HG03521 (cell line): ENCODE measurements at regions not wholly inside any gene's neighbourhood (a gene's known extent, or its start where the extent isn't known, plus 50 kb on each side); places are given as distances from the start of the nearest gene placed in this dataset.
"Not testable (repeated sequence)": the region's sequence is repeated elsewhere in the genome, so short reads cannot be mapped to it uniquely, and the experiment has no call there.

Experiments used
- ATAC-seq: cut with Tn5 transposase; IDR thresholded peaks from one replicate; pipeline ENCODE4 v1.9.1; 2021; ENCODE audit warnings: mild to moderate bottlenecking, moderate library complexity; ENCODE audit not compliant: unreplicated experiment

DNA sequence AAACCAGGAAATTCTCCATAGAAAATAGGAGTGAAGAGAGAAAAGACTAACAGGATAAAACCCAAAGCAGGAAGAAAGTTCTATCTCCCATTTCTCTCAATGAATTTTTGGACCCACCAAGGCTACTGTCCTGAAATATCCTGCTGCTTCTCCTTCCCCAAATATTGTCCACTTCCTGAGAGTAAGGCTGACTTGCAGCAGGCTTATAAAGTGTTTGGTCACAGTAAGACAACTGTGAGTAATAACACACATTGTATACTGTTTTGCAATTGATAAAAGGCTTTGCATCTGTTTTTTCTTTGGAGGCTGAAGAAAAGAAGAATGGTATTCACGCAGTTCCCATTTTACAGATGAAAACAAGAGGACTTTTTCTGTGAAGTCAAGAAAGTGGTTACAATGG, 52.8 kb downstream of the FOXD4L6 start:
- not testable (repeated sequence) for ATAC-seq

DNA sequence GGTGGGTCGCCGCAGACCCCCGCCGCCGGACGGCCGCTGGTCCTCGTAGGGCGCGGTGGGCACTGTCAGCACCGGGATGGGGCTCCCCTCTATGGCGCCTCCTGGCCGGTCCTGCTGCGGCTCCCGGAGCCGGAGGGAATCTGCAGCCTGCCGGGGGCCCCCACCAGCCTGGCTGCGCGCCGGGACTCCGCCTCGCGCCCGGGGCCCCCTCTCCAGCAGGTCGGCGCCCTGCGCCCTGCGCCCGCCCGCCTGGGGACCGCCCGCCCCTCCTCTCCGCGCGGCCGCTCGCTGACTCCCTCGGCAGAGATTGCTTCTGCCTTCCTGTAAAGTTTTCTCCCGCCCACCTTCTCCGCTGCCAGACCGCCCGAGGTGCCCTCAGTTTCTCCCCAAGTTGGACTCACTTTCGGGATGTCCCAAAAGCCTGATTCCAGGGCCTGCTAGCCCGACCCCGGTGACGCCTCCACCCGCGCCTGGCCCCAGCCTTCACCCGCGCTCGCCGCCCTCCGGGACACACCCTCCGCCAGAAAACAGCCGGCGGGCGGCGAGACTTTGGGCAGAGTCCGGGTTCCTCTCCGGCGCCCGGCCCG, 54.0 kb downstream of the FOXD4L6 start:
- ATAC-seq, result peak; percentile 57

DNA sequence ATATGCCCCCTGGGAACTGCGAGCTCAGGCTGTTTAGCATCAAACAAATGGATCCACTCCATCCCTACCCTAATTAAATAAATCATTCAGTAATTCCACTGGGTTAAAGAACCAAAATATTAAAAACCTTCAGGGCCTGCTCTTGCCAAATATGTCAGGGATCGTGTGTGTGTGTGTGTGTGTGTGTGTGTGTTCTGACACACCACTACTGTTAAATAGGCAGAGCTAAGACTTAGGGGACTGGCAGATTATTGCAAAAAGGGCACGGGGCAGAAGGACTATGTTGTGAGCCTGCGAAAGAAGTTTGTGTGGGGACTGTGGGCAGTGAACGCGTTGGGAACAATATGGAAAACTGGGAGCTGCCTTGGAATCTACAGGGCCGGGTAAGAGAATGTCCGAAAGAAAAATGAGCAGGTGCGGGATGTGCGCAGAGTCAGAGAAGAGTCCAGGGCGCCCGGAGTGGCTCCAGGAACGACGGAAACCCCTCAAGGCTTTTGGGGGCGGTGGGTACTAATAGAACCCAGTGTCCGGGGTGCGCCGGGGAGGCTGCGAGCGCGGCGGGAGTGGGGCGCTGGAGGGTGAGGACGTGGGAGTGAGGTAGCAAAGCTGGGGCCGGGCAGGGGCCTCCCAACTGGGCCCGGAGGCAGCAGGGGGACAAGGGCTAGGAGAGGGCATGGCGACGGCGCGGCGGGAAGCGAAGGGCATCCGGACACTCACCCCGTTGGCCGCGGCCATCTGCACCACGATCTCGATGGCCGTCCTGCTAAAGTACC, 54.8 kb downstream of the FOXD4L6 start:
- ATAC-seq, result not testable (repeated sequence)

- peak; percentile 47 for ATAC-seq
Observed at GRCh38 chr9:41064125-41064795, 64.2 kb downstream of the FOXD4L6 start.

- not testable (repeated sequence) for ATAC-seq
Observed at GRCh38 chr9:41063243-41063642, 65.2 kb downstream of the FOXD4L6 start.

DNA sequence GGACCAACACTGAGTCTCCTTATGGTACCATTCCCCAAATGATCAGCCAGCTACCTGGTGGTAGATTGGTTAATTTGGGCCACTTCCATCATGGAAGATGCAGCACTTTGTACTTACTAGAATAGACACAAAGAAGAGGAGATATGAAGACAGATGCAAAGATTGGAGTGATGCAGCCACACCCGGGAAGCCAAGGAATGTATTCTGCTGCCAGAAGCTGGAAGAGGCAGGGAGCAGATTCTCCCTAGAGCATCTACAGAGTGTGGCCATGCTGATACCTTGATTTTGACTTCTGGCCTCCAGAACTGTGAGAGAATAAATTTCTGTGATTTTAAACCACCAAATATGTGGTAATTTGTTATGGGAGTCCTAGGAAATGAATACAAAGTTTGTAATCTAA, 68.9 kb downstream of the FOXD4L6 start:
- not testable (repeated sequence) for ATAC-seq

DNA sequence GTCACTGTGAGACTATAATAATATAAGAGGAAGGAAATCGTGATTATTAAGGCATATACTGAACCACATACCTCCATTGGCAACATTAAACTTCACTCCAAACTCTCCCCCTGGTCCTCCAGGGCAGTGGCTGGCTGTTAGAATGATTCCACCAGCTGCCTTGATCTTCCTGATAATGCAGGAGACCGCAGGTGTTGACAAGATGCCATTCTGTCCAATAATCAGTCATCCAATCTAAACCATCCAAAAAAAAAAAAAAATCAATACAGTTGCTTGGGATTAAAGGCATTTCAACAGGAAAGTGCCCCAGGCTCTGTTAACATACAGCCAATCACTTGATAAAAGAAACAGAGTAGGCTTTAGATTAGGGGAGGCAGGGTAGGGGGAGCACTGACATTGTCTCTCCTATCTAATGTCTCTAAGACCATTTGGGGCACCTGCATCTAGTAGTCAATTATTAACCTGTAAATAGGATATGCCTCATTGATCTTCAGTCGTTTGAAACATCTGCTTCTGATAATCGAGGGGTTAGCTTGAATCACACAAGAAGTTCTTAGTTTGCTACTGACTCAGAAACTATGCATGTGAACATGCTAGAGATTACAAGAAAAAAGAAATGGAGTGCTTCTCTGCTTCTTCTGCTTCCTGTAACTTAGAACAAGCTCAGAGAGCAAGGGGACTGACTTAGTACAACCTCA, 74.7 kb downstream of the FOXD4L6 start:
- ATAC-seq, result peak; percentile 61

GRCh38 chr9:41048672-41049071, 79.8 kb downstream of the FOXD4L6 start:
- ATAC-seq, result not testable (repeated sequence)

DNA sequence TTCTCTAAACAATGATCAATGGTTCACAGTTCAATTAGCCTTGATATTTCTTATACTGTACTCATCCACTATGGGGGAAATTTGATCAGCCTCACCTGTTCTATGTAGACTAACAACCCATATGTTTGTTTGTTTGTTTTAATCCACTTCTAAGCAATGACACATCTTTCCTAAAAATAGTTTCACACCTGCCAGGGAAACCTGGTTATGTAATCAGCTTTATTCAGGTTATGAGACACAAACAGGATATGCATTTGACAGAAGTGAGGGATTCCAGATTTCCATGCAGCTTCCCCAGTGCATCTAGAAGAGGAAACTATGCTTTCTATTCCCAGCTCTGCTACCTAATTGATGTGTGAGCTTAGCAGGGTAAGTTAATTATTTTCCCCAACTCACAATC, 80.7 kb downstream of the FOXD4L6 start:
- ATAC-seq, result not testable (repeated sequence)

- not testable (repeated sequence) for ATAC-seq
Observed at GRCh38 chr9:41044930-41045329, 83.6 kb downstream of the FOXD4L6 start.

DNA sequence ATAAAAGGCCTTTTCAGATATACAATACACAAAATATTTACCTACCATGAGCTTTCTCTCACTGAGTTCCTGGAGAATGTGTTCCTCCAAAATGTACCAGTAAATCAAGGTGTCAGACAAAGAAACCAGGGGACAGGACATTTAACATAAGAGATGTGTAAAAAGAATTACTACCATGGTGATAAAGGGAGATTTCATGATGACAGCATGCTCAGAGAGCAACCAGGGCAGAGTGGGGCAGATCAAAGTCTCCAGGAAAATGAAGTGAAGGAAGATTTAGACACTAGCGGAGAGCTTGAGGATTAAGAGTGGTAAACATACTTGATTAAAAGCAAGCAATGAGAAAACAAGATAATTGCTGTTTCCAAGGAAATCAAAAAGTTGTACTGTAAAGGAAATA, 85.0 kb downstream of the FOXD4L6 start:
- ATAC-seq, result not testable (repeated sequence)

DNA sequence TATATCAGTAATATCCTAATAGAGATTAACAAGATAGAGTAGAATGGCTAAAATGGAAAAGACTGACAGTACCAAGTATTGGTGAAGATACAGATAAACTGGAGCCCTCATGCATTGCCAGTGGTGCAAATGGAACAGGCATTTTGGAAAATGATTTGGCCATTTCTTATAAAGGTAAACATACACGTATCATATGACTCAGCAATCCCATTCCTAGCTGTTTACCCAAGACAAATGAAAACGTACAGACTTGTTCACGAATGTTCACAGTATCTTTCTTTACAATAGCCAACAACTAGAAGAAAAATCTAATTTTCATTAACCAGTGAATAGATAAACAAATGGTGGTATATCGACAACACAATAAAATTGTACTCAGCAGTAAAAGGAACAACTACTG, 86.4 kb downstream of the FOXD4L6 start:
- ATAC-seq, result not testable (repeated sequence)

DNA sequence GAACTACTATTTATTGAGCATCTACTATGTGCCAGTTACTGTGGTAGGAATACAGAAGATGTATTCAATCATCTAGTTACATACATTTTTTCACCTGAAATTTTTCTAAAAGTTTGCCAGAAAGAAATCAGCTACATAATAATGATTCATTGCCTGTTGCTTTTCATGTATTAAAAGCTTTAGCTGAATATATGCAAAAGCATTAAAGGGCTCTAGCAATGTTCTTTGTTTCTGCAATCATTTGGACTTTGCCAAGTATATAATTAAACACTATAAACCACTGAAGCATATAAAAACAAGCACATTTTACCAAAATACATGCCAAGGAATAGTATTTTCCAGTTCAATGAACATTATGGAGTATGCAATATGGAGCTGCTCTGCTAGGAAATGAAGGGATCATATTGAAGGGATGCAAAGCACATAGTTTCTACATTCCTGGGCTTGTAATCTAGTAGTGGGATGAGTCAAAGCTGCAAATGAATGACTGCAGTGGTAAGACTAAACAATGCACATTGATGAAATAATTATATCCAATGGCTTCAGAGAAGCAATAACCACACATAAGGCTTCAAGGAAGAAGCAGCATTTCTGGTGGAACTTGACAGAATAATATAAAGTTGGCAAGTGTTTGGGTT, 87.7 kb downstream of the FOXD4L6 start:
- not testable (repeated sequence) for ATAC-seq

DNA sequence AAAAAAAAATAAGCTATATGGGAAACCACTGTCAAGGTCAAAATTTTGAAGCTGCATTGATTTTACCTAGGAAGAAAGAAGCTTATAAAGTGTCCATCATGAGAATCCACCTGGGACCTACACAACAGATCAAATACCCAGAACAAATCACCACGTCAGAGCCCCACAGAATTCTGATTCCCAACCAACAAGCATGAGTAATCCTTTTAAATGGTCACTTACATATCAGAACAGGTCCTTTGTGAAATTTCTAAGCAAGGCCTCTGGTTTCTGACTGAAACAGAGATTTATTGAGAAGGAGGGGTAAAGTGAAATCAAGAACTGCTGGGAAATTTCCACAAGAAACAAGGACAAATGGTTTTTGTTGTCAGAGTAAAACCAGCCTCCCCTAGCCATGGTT, 93.2 kb downstream of the FOXD4L6 start:
- not testable (repeated sequence) for ATAC-seq

DNA sequence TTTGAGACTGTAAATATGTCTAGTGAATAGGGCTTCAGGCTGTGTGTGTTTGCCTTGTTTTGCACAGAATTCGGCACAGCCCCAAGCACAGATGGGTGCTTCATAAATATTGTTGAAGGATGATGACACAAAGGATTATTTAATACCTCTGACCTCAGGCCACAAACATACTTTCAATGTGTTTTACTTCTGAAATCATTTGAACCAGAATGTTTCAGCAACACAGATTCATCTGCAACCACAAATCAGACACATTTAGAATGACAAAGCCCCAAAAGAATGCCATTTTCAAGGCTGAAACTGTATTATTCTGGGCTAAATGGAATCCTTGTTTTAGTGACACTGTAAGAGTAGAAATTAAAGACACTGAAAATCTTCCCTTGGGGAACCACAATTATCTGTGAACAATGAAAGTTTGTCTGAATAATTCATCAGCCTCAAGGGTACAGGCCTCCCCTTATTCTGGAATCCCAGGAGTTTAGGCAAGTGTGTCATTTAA, 93.7 kb downstream of the FOXD4L6 start:
- not testable (repeated sequence) for ATAC-seq

- ATAC-seq, result not testable (repeated sequence)
Observed at GRCh38 chr9:41033877-41034276, 94.6 kb downstream of the FOXD4L6 start.

GRCh38 chr9:41033360-41033759, 95.1 kb downstream of the FOXD4L6 start:
- ATAC-seq, result not testable (repeated sequence)

- ATAC-seq, result not testable (repeated sequence)
Observed at GRCh38 chr9:41026912-41027676, 101.4 kb downstream of the FOXD4L6 start.

DNA sequence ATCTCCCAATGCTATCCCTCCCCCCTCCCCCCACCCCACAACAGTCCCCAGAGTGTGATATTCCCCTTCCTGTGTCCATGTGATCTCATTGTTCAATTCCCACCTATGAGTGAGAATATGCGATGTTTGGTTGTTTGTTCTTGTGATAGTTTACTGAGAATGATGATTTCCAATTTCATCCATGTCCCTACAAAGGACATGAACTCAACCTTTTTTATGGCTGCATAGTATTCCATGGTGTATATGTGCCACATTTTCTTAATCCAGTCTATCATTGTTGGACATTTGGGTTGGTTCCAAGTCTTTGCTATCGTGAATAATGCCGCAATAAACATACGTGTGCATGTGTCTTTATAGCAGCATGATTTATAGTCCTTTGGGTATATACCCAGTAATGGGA, 106.1 kb downstream of the FOXD4L6 start:
- not testable (repeated sequence) for ATAC-seq
